ENCODE measurements at regions not wholly inside any gene's neighbourhood (a gene's known extent, or its start where the extent isn't known, plus 50 kb on each side); places are given as distances from the start of the nearest gene placed in this dataset.

- Histone ChIP-seq H3K36me3 (ENCODE audit: insufficient read depth, low read length) (no peaks in the 10 kb centered on the region), H3K9ac (ENCODE audit: insufficient read length) (no peak overlapping the region), H3K4me3 (no peak overlapping the region), H3K27ac (no peak overlapping the region), H3K9me3 (ENCODE audit: low read depth, low read length) (no peaks in the 10 kb centered on the region)
- DNase-seq (ENCODE audit: low read depth, low spot score): no peak
- TF ChIP-seq EZH2 (IDR thresholded peaks at IDR 0.05) (no peak), POLR2AphosphoS5 (IDR thresholded peaks at IDR 0.05; ENCODE audit: borderline replicate concordance, low read depth, low read length) (no peak), FOXP2 (optimal IDR thresholded peaks at IDR 0.05; ENCODE audit: control extremely low read depth, extremely low read length, insufficient read depth) (no peak)
These were observed 588.7 kb downstream of the UTRN start for GRCh38 chr6:144873623-144874378.

DNA sequence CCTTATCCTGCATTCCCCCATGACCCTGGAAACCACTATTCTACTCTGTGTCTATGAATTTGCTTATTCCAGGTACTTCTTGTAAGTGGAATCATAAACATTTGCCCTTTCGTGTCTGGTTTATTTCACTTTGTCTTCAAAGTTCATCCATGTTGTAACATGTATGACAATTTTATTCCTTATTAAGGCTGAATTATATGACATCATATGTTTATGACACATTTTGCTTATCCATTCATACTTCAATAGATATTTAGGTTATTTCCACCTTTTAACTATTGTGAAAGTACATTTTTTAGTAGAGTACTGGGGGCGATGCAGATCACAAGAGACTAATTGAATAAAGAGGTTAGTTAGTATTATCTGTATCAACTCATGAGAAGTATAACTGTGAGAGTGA, 591.6 kb downstream of the UTRN start:
- H3K4me3 ChIP-seq: no peak overlapping the region
- TF ChIP-seq FOXP2 (optimal IDR thresholded peaks at IDR 0.05; ENCODE audit: control extremely low read depth, extremely low read length, insufficient read depth) (no peak), EZH2 (IDR thresholded peaks at IDR 0.05) (no peak), POLR2AphosphoS5 (IDR thresholded peaks at IDR 0.05; ENCODE audit: borderline replicate concordance, low read depth, low read length) (no peak)
- no peaks in the 10 kb centered on the region for H3K36me3 ChIP-seq (ENCODE audit: insufficient read depth, low read length)
- H3K27ac ChIP-seq: no peak overlapping the region
- no peaks in the 10 kb centered on the region for H3K9me3 ChIP-seq (ENCODE audit: low read depth, low read length)
- no peak for DNase-seq (ENCODE audit: low read depth, low spot score)
- H3K9ac ChIP-seq (ENCODE audit: insufficient read length): no peak overlapping the region

DNA sequence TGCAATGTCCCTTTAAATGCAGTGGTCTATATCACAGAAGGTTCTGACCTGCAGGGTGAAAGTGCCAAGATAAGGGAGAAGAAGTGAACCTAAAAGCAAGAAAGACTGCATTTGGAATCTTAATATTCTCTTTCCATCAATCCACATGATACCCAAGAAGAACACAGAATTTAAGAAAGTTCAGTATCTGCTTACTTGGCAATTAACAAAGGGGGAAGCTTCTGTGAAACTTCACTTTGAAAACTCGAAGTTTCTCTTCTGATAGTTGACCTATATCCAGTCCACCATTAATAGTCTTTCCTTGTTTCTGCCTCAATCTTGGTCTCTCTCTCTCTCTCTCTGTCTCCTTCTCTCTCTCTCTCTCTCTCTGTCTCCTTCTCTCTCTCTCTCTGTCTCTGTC, 592.0 kb downstream of the UTRN start:
- no peak for DNase-seq (ENCODE audit: low read depth, low spot score)
- no peak overlapping the region for H3K4me3 ChIP-seq
- no peaks in the 10 kb centered on the region for H3K9me3 ChIP-seq (ENCODE audit: low read depth, low read length)
- TF ChIP-seq POLR2AphosphoS5 (IDR thresholded peaks at IDR 0.05; ENCODE audit: borderline replicate concordance, low read depth, low read length) (no peak), FOXP2 (optimal IDR thresholded peaks at IDR 0.05; ENCODE audit: control extremely low read depth, extremely low read length, insufficient read depth) (no peak), EZH2 (IDR thresholded peaks at IDR 0.05) (no peak)
- no peaks in the 10 kb centered on the region for H3K36me3 ChIP-seq (ENCODE audit: insufficient read depth, low read length)
- H3K9ac ChIP-seq (ENCODE audit: insufficient read length): no peak overlapping the region
- no peak overlapping the region for H3K27ac ChIP-seq

GRCh38 chr6:144878577-144878976, 593.4 kb downstream of the UTRN start:
- Histone ChIP-seq H3K9ac (ENCODE audit: insufficient read length) (no peak overlapping the region), H3K4me3 (no peak overlapping the region), H3K36me3 (ENCODE audit: insufficient read depth, low read length) (no peaks in the 10 kb centered on the region), H3K9me3 (ENCODE audit: low read depth, low read length) (no peaks in the 10 kb centered on the region), H3K27ac (no peak overlapping the region)
- TF ChIP-seq POLR2AphosphoS5 (IDR thresholded peaks at IDR 0.05; ENCODE audit: borderline replicate concordance, low read depth, low read length) (no peak), EZH2 (IDR thresholded peaks at IDR 0.05) (no peak), FOXP2 (optimal IDR thresholded peaks at IDR 0.05; ENCODE audit: control extremely low read depth, extremely low read length, insufficient read depth) (no peak)
- no peak for DNase-seq (ENCODE audit: low read depth, low spot score)

GRCh38 chr6:144879436-144879835, 594.3 kb downstream of the UTRN start:
- TF ChIP-seq FOXP2 (optimal IDR thresholded peaks at IDR 0.05; ENCODE audit: control extremely low read depth, extremely low read length, insufficient read depth): no peak
- TF ChIP-seq POLR2AphosphoS5 (IDR thresholded peaks at IDR 0.05; ENCODE audit: borderline replicate concordance, low read depth, low read length): no peak
- TF ChIP-seq EZH2 (IDR thresholded peaks at IDR 0.05): no peak
- Histone ChIP-seq H3K27ac (no peak overlapping the region), H3K36me3 (ENCODE audit: insufficient read depth, low read length) (no peaks in the 10 kb centered on the region), H3K9me3 (ENCODE audit: low read depth, low read length) (no peaks in the 10 kb centered on the region), H3K4me3 (no peak overlapping the region), H3K9ac (ENCODE audit: insufficient read length) (no peak overlapping the region)
- no peak for DNase-seq (ENCODE audit: low read depth, low spot score)

DNA sequence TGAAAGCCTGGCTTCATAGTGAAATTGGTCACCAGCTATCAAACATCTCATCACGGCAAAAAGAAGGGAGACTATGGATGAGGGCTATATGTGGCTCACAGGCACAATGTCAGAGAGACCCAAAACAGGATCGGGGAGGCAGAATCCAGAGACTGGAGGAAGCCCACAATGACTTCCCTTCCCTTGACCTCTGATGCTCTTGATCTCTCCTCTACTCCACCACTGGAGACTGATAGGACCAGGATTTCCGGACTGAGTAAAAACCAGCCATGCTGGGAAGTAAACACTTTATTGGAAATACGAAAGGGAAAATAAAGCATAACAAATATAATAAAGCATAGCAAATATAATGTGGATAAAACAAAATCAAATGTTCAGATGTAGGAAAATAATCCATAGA, 597.3 kb downstream of the UTRN start:
- DNase-seq (ENCODE audit: low read depth, low spot score): no peak
- Histone ChIP-seq H3K9me3 (ENCODE audit: low read depth, low read length) (no peaks in the 10 kb centered on the region), H3K4me3 (no peak overlapping the region), H3K36me3 (ENCODE audit: insufficient read depth, low read length) (no peaks in the 10 kb centered on the region), H3K9ac (ENCODE audit: insufficient read length) (no peak overlapping the region), H3K27ac (no peak overlapping the region)
- TF ChIP-seq EZH2 (IDR thresholded peaks at IDR 0.05): no peak
- TF ChIP-seq FOXP2 (optimal IDR thresholded peaks at IDR 0.05; ENCODE audit: control extremely low read depth, extremely low read length, insufficient read depth): no peak
- TF ChIP-seq POLR2AphosphoS5 (IDR thresholded peaks at IDR 0.05; ENCODE audit: borderline replicate concordance, low read depth, low read length): no peak

- no peak overlapping the region for H3K27ac ChIP-seq
- H3K4me3 ChIP-seq: no peak overlapping the region
- no peaks in the 10 kb centered on the region for H3K9me3 ChIP-seq (ENCODE audit: low read depth, low read length)
- H3K9ac ChIP-seq (ENCODE audit: insufficient read length): no peak overlapping the region
- H3K36me3 ChIP-seq (ENCODE audit: insufficient read depth, low read length): no peaks in the 10 kb centered on the region
- no peak for DNase-seq (ENCODE audit: low read depth, low spot score)
- TF ChIP-seq FOXP2 (optimal IDR thresholded peaks at IDR 0.05; ENCODE audit: control extremely low read depth, extremely low read length, insufficient read depth) (no peak), EZH2 (IDR thresholded peaks at IDR 0.05) (no peak), POLR2AphosphoS5 (IDR thresholded peaks at IDR 0.05; ENCODE audit: borderline replicate concordance, low read depth, low read length) (no peak)
These were observed 598.8 kb downstream of the UTRN start for GRCh38 chr6:144883915-144884314.

DNA sequence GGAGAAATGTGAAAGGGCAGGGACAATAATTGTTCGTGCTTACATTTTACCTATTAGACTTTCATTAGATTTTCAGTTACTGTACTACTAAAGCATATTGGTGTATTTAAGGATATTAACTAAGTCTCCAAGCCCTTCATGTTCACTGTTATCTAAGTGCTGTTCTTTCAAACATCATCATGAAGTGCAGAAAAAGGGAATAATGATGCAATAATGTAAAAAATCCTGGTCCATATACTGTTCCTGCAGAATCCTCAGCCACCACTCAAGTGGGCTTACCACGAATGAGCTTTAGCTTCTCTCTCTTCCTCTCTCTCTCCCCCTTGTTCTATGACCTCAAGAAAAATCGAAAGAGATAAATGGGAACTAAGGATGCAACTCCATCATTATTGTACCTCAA, 600.7 kb downstream of the UTRN start:
- DNase-seq (ENCODE audit: low read depth, low spot score): no peak
- no peak overlapping the region for H3K9ac ChIP-seq (ENCODE audit: insufficient read length)
- no peak overlapping the region for H3K4me3 ChIP-seq
- TF ChIP-seq FOXP2 (optimal IDR thresholded peaks at IDR 0.05; ENCODE audit: control extremely low read depth, extremely low read length, insufficient read depth) (no peak), EZH2 (IDR thresholded peaks at IDR 0.05) (no peak), POLR2AphosphoS5 (IDR thresholded peaks at IDR 0.05; ENCODE audit: borderline replicate concordance, low read depth, low read length) (no peak)
- H3K27ac ChIP-seq: no peak overlapping the region
- no peaks in the 10 kb centered on the region for H3K36me3 ChIP-seq (ENCODE audit: insufficient read depth, low read length)
- no peaks in the 10 kb centered on the region for H3K9me3 ChIP-seq (ENCODE audit: low read depth, low read length)

- Histone ChIP-seq H3K9me3 (ENCODE audit: low read depth, low read length) (no peaks in the 10 kb centered on the region), H3K27ac (no peak overlapping the region), H3K4me3 (no peak overlapping the region), H3K9ac (ENCODE audit: insufficient read length) (no peak overlapping the region), H3K36me3 (ENCODE audit: insufficient read depth, low read length) (no peaks in the 10 kb centered on the region)
- TF ChIP-seq POLR2AphosphoS5 (IDR thresholded peaks at IDR 0.05; ENCODE audit: borderline replicate concordance, low read depth, low read length) (no peak), EZH2 (IDR thresholded peaks at IDR 0.05) (no peak), FOXP2 (optimal IDR thresholded peaks at IDR 0.05; ENCODE audit: control extremely low read depth, extremely low read length, insufficient read depth) (no peak)
- no peak for DNase-seq (ENCODE audit: low read depth, low spot score)
These were observed 601.5 kb downstream of the UTRN start for GRCh38 chr6:144886682-144887081.

Data from SK-N-MC (cell line).